ENCODE measurements at regions not wholly inside any gene's neighbourhood (a gene's known extent, or its start where the extent isn't known, plus 50 kb on each side); places are given as distances from the start of the nearest gene placed in this dataset.
"Not testable (repeated sequence)": the region's sequence is repeated elsewhere in the genome, so short reads cannot be mapped to it uniquely, and the experiment has no call there.

DNA sequence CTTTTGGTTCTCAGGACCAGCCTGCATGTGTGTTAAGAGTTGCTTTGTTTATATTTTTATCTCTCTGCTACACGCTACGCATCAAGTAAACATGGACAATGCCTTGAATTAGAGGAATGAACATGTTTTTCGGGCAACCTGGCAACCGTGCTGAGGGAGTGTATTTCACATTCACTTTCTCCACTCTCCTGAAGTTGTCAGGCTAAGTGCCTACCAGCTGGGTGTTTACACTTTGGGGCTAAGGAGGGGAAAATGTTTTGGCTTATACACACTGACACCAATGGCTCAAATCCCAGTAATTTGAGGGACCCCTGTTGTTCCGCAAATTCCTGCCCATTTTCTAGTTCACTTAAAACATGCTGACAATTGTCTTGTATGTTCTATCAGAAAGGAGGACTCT is 141.5 kb upstream of the PDE7B start:
- no peaks in the 10 kb centered on the region for H3K9me3 ChIP-seq (ENCODE audit: severe bottlenecking)
- no peak for DNase-seq
- H3K27ac ChIP-seq, result no peak overlapping the region
- H3K36me3 ChIP-seq, result no peaks in the 10 kb centered on the region
- H3K4me3 ChIP-seq (ENCODE audit: low read depth, low read length), result no peak overlapping the region
- H3K27me3 ChIP-seq (ENCODE audit: insufficient read depth, low read depth, severe bottlenecking), result no peaks in the 10 kb centered on the region
- TF ChIP-seq CTCF (IDR thresholded peaks at IDR 0.05; ENCODE audit: low read depth, low read length), result no peak

DNA sequence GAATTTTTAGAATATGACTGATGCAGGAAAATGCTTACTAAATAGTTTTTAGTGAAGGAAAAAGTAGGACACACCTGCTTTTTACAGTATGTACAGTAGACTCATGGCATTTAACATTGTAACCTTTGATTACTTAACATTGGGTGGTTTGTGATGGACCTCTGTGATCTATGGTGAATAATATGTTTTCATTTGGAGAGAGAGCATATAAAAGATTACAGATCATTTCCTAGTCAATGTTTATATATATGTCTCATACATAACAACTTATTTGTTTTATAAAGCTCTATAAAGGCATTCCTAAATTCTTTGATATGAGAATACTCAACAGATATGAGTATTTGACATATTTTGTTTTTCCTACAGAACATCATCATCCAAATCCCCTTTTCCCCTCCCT is 129.3 kb upstream of the PDE7B start:
- Histone ChIP-seq H3K36me3 (no peaks in the 10 kb centered on the region), H3K4me3 (ENCODE audit: low read depth, low read length) (no peak overlapping the region), H3K9me3 (ENCODE audit: severe bottlenecking) (no peaks in the 10 kb centered on the region), H3K27me3 (ENCODE audit: insufficient read depth, low read depth, severe bottlenecking) (no peaks in the 10 kb centered on the region), H3K27ac (no peak overlapping the region)
- no peak for DNase-seq
- no peak for TF ChIP-seq CTCF (IDR thresholded peaks at IDR 0.05; ENCODE audit: low read depth, low read length)

GRCh38 chr6:135722679-135723078 is 128.8 kb upstream of the PDE7B start:
- Histone ChIP-seq H3K36me3 (no peaks in the 10 kb centered on the region), H3K27ac (no peak overlapping the region), H3K27me3 (ENCODE audit: insufficient read depth, low read depth, severe bottlenecking) (no peaks in the 10 kb centered on the region), H3K4me3 (ENCODE audit: low read depth, low read length) (no peak overlapping the region), H3K9me3 (ENCODE audit: severe bottlenecking) (no peaks in the 10 kb centered on the region)
- TF ChIP-seq CTCF (IDR thresholded peaks at IDR 0.05; ENCODE audit: low read depth, low read length), result no peak
- no peak for DNase-seq

GRCh38 chr6:135728589-135728988 is 122.9 kb upstream of the PDE7B start:
- no peaks in the 10 kb centered on the region for H3K36me3 ChIP-seq
- TF ChIP-seq CTCF (IDR thresholded peaks at IDR 0.05; ENCODE audit: low read depth, low read length), result no peak
- no peak for DNase-seq
- H3K27me3 ChIP-seq (ENCODE audit: insufficient read depth, low read depth, severe bottlenecking), result no peaks in the 10 kb centered on the region
- no peaks in the 10 kb centered on the region for H3K9me3 ChIP-seq (ENCODE audit: severe bottlenecking)
- H3K4me3 ChIP-seq (ENCODE audit: low read depth, low read length), result no peak overlapping the region
- H3K27ac ChIP-seq, result no peak overlapping the region

GRCh38 chr6:135731116-135731515 is 120.4 kb upstream of the PDE7B start:
- Histone ChIP-seq H3K27ac (no peak overlapping the region), H3K9me3 (ENCODE audit: severe bottlenecking) (no peaks in the 10 kb centered on the region), H3K27me3 (ENCODE audit: insufficient read depth, low read depth, severe bottlenecking) (no peaks in the 10 kb centered on the region), H3K36me3 (no peaks in the 10 kb centered on the region), H3K4me3 (ENCODE audit: low read depth, low read length) (no peak overlapping the region)
- no peak for DNase-seq
- TF ChIP-seq CTCF (IDR thresholded peaks at IDR 0.05; ENCODE audit: low read depth, low read length), result no peak

DNA sequence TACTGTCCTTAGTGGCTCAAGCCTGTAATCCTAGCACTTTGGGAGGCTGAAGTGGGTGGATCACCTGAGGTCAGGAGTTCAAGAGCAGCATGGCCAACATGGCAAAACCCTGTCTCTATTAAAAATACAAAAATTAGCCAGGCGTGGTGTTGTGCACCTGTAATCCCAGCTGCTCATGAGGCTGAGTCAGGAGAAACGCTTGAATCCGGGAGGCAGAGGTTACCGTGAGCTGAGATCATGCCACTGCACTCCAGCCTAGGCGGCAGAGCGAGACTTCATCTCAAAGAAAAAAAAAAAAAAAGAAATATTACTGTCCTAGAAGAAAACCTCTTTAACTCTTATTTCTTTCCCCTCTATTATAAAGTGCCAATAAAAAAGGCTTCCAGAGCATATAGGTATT is 115.2 kb upstream of the PDE7B start:
- not testable (repeated sequence) for H3K36me3 ChIP-seq; DNase-seq; H3K27ac ChIP-seq; H3K9me3 ChIP-seq (ENCODE audit: severe bottlenecking); H3K27me3 ChIP-seq (ENCODE audit: insufficient read depth, low read depth, severe bottlenecking); H3K4me3 ChIP-seq (ENCODE audit: low read depth, low read length)

All from WERI-Rb-1 (cell line).